ENCODE measurements at regions not wholly inside any gene's neighbourhood (a gene's known extent, or its start where the extent isn't known, plus 50 kb on each side); places are given as distances from the start of the nearest gene placed in this dataset.

DNA sequence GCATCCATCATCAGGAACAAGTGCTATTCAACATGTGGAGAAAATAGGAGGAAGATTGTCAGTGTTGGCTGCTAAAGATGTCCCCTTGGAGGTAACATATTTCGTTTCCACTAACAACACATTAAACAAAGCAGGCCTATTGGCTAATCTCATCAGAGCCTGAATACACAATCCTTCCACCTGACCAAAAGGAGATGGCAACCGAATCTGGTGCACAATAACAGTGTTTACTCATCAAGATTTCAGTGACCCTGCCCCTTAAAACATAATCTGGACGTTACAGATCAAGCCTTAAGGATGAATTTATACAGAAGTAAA is 582.5 kb downstream of the EFNB2 start:
- TF ChIP-seq, protein P1, sequence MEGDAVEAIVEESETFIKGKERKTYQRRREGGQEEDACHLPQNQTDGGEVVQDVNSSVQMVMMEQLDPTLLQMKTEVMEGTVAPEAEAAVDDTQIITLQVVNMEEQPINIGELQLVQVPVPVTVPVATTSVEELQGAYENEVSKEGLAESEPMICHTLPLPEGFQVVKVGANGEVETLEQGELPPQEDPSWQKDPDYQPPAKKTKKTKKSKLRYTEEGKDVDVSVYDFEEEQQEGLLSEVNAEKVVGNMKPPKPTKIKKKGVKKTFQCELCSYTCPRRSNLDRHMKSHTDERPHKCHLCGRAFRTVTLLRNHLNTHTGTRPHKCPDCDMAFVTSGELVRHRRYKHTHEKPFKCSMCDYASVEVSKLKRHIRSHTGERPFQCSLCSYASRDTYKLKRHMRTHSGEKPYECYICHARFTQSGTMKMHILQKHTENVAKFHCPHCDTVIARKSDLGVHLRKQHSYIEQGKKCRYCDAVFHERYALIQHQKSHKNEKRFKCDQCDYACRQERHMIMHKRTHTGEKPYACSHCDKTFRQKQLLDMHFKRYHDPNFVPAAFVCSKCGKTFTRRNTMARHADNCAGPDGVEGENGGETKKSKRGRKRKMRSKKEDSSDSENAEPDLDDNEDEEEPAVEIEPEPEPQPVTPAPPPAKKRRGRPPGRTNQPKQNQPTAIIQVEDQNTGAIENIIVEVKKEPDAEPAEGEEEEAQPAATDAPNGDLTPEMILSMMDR (IDR thresholded peaks at IDR 0.05): no peak
- H3K27ac ChIP-seq: no peak overlapping the region
- no peaks in the 10 kb centered on the region for H3K27me3 ChIP-seq
- intact Hi-C loops (cut with DNase I; ENCODE audit: low total_unique reads): no loop called here
- no peaks in the 10 kb centered on the region for H3K36me3 ChIP-seq
- H3K4me3 ChIP-seq: no peak overlapping the region
- peaks cover 0 to 9% (median 2%) of the 10 kb centered on the region in 4 donors for H3K4me1 ChIP-seq
- H3K9me3 ChIP-seq: peaks cover 0 to 3% (median 0%) of the 10 kb centered on the region in 3 donors
- DNase-seq: no peak

DNA sequence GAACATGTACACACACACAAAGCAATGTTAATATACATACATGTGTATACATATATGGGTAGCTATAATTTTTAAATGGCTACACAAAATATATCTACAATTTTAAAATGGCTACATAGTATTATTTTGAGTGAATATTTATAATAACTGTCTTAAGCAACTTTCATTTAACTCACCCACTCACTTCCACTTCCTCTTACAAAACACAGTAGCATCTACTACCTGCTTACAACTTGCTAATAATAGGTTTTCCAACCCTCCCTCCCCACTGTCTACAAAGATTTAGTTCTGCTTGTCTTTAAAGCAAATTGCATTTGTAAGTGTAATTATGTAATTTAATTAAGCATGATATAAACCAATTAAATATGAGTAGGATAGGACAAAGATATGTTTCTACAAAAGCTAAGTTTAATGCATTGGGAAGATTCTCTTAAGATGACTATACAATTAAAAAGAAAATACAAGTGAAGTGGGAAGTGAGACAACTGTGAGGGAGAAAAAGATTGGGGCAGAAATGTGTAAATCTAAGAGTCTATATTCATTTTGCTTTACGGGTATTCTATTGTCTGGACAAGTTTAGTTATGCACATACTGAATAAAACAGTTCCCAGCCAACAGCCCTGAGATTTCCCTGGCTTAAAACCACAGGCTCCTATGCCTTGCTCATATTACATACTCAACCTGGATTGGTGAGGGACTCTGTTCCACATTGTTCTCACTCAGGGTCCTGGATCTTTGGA is 583.1 kb downstream of the EFNB2 start:
- TF ChIP-seq, protein P1 (IDR thresholded peaks at IDR 0.05): no peak

DNA sequence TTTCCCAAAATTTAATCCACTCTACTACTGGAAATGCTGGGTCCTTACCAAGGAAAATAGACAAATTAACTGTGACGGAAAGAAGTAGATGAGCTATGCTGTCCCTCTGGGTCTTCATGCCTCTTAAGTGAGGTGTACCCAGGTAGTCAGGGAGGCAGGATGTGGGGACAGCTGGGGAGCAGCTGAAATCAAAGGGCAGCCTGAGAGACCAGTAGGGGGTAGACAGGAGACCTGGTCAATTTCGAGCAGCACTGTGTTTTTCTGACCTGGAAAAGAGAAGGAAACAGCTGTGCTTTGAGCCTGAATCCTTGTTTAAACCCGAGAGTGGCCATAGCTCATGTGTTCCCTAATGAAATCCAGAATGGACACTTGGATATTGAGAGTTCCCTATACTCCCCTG is 587.3 kb downstream of the EFNB2 start:
- Histone ChIP-seq H3K27ac (no peak overlapping the region), H3K4me3 (no peak overlapping the region), H3K36me3 (no peaks in the 10 kb centered on the region), H3K9me3 (no peaks in the 10 kb centered on the region), H3K27me3 (no peaks in the 10 kb centered on the region), H3K4me1 (no peaks in the 10 kb centered on the region)
- no peak for DNase-seq
- intact Hi-C loops (cut with DNase I; ENCODE audit: low total_unique reads): no loop called here
- TF ChIP-seq, protein P1 (IDR thresholded peaks at IDR 0.05): no peak

More for the DNA sequence above, 583.1 kb downstream of the EFNB2 start:
- H3K27me3 ChIP-seq: no peaks in the 10 kb centered on the region
- no peak overlapping the region for H3K4me3 ChIP-seq
- no peaks in the 10 kb centered on the region for H3K36me3 ChIP-seq
- intact Hi-C loops (cut with DNase I; ENCODE audit: low total_unique reads): no loop called here
- no peak for DNase-seq
- H3K4me1 ChIP-seq: peaks cover 0 to 9% (median 2%) of the 10 kb centered on the region in 4 donors
- H3K27ac ChIP-seq: no peak overlapping the region
- peaks cover 0 to 3% (median 0%) of the 10 kb centered on the region in 3 donors for H3K9me3 ChIP-seq

DNA sequence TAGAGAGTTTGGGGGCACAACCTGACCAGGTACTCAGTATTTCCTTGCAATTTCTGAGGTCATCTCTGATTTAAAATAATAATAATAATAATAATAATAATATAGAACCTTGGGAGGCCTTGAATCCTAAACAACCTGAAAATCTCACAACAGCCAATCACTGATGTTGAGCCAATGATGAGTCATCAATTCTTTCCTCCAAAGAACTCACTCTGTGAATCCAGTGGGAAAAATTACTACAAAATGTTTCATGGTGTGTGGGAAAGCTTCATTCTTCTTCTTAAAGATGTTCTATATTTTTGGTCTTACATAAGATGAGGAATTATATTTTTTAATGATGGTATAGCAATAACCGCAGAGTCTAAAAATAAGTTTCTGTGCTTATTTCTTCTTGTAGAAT is 594.6 kb downstream of the EFNB2 start:
- H3K27ac ChIP-seq: no peak overlapping the region
- TF ChIP-seq, protein P1 (IDR thresholded peaks at IDR 0.05): no peak
- intact Hi-C loops (cut with DNase I; ENCODE audit: low total_unique reads): no loop called here

DNA sequence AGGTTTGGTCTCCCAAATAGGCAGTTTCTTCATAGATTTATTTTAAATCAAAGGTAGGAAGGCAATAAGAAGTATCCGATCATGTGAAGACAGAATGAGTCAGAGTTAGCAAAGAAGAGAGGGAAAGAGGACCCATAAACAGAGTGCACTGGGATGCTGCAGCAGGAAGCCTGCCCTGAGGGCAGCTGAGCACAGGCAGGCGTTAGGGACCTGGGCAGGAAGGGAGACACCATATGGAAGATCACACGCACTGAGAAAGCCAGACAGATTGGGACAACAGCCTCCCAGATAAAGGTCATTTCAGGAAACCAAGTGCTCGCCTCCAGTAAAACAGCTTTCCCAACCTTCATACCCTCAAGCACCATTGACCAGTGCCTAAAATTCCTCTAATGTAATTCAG is 598.0 kb downstream of the EFNB2 start:
- intact Hi-C loops (cut with DNase I; ENCODE audit: low total_unique reads): no loop called here
- H3K4me1 ChIP-seq: no peaks in the 10 kb centered on the region
- no peak for DNase-seq
- no peak overlapping the region for H3K27ac ChIP-seq
- H3K27me3 ChIP-seq: no peaks in the 10 kb centered on the region
- no peaks in the 10 kb centered on the region for H3K9me3 ChIP-seq
- TF ChIP-seq, protein P1 (IDR thresholded peaks at IDR 0.05): no peak
- H3K36me3 ChIP-seq: no peaks in the 10 kb centered on the region
- H3K4me3 ChIP-seq: no peak overlapping the region

More for the DNA sequence above, 594.6 kb downstream of the EFNB2 start:
- H3K27me3 ChIP-seq: no peaks in the 10 kb centered on the region
- H3K4me1 ChIP-seq: no peaks in the 10 kb centered on the region
- no peaks in the 10 kb centered on the region for H3K36me3 ChIP-seq
- no peaks in the 10 kb centered on the region for H3K9me3 ChIP-seq
- no peak for DNase-seq
- H3K4me3 ChIP-seq: no peak overlapping the region
